H1 (cell line): ENCODE measurements at regions not wholly inside any gene's neighbourhood (a gene's known extent, or its start where the extent isn't known, plus 50 kb on each side); places are given as distances from the start of the nearest gene placed in this dataset.

Source experiments
- CHD2 ChIP-seq: IDR thresholded peaks from 2 replicates; pipeline ENCODE4 v1.6.1; 2012; ENCODE audit warnings: low read length, improper control_type of control experiment
- RNF2 ChIP-seq: fragments of 200-900, 300-1000 bp; sonication (generic); IDR thresholded peaks from 2 replicates; pipeline ENCODE4 v1.7.1; 2016; ENCODE audit warnings: borderline replicate concordance, low read depth, mild to moderate bottlenecking, antibody characterized with exemption, low read length; ENCODE audit not compliant: poor library complexity, severe bottlenecking; ENCODE audit errors: missing control alignments
- TF ChIP-seq, protein P1 (sequence below): IDR thresholded peaks from 2 replicates; pipeline ENCODE4 v1.6.1; 2011; ENCODE audit warnings: low read depth, mild to moderate bottlenecking, low read length; ENCODE audit not compliant: insufficient read depth

- TF ChIP-seq RNF2 (no peak), CHD2 (no peak)
- TF ChIP-seq, protein P1, sequence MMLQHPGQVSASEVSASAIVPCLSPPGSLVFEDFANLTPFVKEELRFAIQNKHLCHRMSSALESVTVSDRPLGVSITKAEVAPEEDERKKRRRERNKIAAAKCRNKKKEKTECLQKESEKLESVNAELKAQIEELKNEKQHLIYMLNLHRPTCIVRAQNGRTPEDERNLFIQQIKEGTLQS, result no peak
Measured at GRCh38 chr16:51931653-51932052, 615.3 kb downstream of the TOX3 start (continued).
